Adipocyte (in vitro differentiated cells): ENCODE measurements at regions not wholly inside any gene's neighbourhood (a gene's known extent, or its start where the extent isn't known, plus 50 kb on each side); places are given as distances from the start of the nearest gene placed in this dataset.

Experiments used
- DNase-seq: peaks from one replicate; pipeline ENCODE4 v3.0.0-alpha.2; 2015; ENCODE audit warnings: low read depth
- H3K27me3 ChIP-seq: replicated peaks from 2 replicates; pipeline ENCODE4 v1.7.0; 2013; ENCODE audit warnings: mild to moderate bottlenecking, low read length, moderate library complexity; ENCODE audit not compliant: control insufficient read depth, insufficient read depth
- H3K36me3 ChIP-seq: 2 replicates; pipeline ENCODE4 v1.7.0; 2013; ENCODE audit warnings: low read length, mild to moderate bottlenecking, moderate library complexity; ENCODE audit not compliant: control insufficient read depth, insufficient read depth, severe bottlenecking
- H3K4me1 ChIP-seq: 2 replicates; pipeline ENCODE4 v1.7.0; 2013; ENCODE audit warnings: mild to moderate bottlenecking, low read length, moderate library complexity; ENCODE audit not compliant: control insufficient read depth, insufficient read depth
- H3K4me3 ChIP-seq: 2 replicates; pipeline ENCODE4 v1.7.0; 2013; ENCODE audit warnings: mild to moderate bottlenecking, low read length, moderate library complexity
- H3K9ac ChIP-seq: 2 replicates; pipeline ENCODE4 v1.7.0; 2013; ENCODE audit warnings: mild to moderate bottlenecking, low read length, moderate library complexity
- H3K9me3 ChIP-seq: 2 replicates; pipeline ENCODE4 v1.7.0; 2013; ENCODE audit warnings: mild to moderate bottlenecking, low read length, moderate library complexity; ENCODE audit not compliant: control insufficient read depth

DNA sequence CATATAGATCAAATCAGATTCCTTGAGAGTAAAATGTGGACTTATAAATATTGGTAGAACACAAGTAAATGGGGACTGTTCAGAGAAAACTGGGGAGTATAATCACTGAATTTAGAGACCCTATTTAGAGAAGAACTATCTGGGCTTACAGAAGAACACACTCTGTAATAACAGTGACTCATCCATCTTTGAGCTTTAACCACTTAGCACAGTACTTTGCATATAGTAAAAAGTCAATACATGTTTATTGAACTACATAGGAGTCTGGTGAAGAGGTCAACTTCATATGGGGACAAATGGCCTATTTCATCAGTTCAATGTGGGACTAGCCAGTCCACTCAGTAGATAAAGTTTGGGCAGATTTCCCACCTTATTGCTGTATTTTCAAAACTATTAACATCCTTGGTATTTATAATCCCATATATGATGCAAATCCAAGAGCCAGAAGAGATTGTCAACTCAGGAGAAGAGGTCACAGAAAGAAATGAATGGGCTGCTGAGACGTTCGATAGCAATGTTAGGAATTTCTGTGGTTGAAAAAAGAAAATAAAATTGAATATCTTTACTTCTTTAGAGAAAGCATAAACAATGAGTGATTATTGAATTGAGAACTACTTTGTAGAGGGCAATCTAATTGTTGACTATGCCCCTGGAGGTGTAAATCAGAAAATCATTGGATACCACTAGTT, 119.3 kb upstream of the CACNA2D1 start:
- H3K9me3 ChIP-seq: no peaks in the 10 kb centered on the region
- peaks cover 10% of the 10 kb centered on the region for H3K4me1 ChIP-seq
- no peak overlapping the region for H3K9ac ChIP-seq
- peak; percentile 65 for DNase-seq
- H3K36me3 ChIP-seq: no peaks in the 10 kb centered on the region
- no peak overlapping the region for H3K4me3 ChIP-seq
- H3K27me3 ChIP-seq: no peaks in the 10 kb centered on the region

DNA sequence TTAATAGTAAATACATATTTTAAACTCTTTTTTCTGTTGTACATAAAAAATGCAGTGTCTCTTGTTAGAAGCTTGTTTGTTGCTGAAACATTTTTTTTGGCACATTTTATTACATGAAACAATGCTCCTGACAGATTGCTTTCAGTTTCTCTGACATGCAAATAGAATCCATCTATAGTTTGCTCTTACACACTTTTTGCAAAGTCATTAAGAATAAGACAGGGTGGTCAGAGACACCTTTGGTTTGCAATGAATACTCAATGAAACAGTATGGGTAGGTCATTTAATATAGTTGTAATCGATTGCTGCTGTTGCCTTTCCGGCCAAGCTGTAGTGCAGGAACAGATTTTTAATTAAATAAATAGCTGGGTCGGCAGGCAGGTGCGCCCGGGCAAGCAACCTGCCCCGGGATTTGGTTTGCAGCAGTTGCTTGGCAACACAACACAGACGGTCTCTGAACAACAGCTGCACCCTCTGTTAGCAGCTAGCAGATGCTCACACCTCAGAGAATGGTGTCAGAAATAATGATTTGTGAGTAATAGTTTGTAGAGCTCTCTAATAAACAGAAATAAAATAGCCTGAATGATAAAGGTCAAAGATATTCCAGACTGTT, 115.7 kb upstream of the CACNA2D1 start:
- DNase-seq: no peak
- peak overlapping the region; percentile 69 for H3K4me3 ChIP-seq
- H3K36me3 ChIP-seq: no peaks in the 10 kb centered on the region
- H3K27me3 ChIP-seq: no peaks in the 10 kb centered on the region
- no peaks in the 10 kb centered on the region for H3K9me3 ChIP-seq
- H3K4me1 ChIP-seq: no peaks in the 10 kb centered on the region
- H3K9ac ChIP-seq: no peak overlapping the region

- Histone ChIP-seq H3K27me3 (no peaks in the 10 kb centered on the region), H3K9me3 (peaks cover 11% of the 10 kb centered on the region), H3K4me1 (no peaks in the 10 kb centered on the region), H3K4me3 (no peak overlapping the region), H3K36me3 (no peaks in the 10 kb centered on the region), H3K9ac (no peak overlapping the region)
- no peak for DNase-seq
Measured at GRCh38 chr7:82549616-82550285, 106.2 kb upstream of the CACNA2D1 start.

- Histone ChIP-seq H3K9me3 (peaks cover 11% of the 10 kb centered on the region), H3K36me3 (no peaks in the 10 kb centered on the region), H3K4me1 (peaks cover 3% of the 10 kb centered on the region), H3K9ac (no peak overlapping the region), H3K4me3 (no peak overlapping the region), H3K27me3 (no peaks in the 10 kb centered on the region)
- no peak for DNase-seq
Measured at GRCh38 chr7:82548141-82548688, 104.6 kb upstream of the CACNA2D1 start.

- DNase-seq: peak; percentile 67
- Histone ChIP-seq H3K9ac (no peak overlapping the region), H3K36me3 (no peaks in the 10 kb centered on the region), H3K4me1 (peaks cover 9% of the 10 kb centered on the region), H3K27me3 (no peaks in the 10 kb centered on the region), H3K4me3 (peak overlapping the region; percentile 17), H3K9me3 (no peaks in the 10 kb centered on the region)
Measured at GRCh38 chr7:82542665-82543064, 99.1 kb upstream of the CACNA2D1 start.

DNA sequence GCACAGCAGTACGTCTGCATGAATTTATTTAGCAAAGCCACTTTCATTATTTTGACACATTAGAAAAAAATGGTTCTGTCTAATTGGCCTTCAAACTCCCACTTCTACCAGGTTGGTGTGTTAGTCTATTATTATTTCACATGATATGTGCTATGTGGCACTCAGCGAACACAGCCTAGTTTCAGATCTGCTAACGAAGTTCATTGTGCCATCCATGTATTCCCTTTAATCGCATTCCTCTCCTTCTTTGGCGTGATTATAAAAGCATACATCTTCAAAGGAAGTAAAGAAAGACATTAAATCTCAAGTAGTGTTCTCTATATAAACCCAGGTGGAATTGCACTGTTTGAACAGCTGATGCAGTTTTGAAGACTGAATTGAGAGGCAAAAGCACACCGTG, 96.4 kb upstream of the CACNA2D1 start:
- Histone ChIP-seq H3K27me3 (no peaks in the 10 kb centered on the region), H3K4me3 (no peak overlapping the region), H3K4me1 (peaks cover 9% of the 10 kb centered on the region), H3K9ac (no peak overlapping the region), H3K36me3 (no peaks in the 10 kb centered on the region), H3K9me3 (peaks cover 7% of the 10 kb centered on the region)
- DNase-seq: no peak

GRCh38 chr7:82534684-82535083, 91.1 kb upstream of the CACNA2D1 start:
- Histone ChIP-seq H3K9ac (no peak overlapping the region), H3K4me1 (peaks cover 9% of the 10 kb centered on the region), H3K4me3 (no peak overlapping the region), H3K27me3 (no peaks in the 10 kb centered on the region), H3K36me3 (no peaks in the 10 kb centered on the region), H3K9me3 (peaks cover 7% of the 10 kb centered on the region)
- DNase-seq: peak; percentile 58

- Histone ChIP-seq H3K9me3 (no peaks in the 10 kb centered on the region), H3K9ac (no peak overlapping the region)
- DNase-seq: no peak
Measured at GRCh38 chr7:82530361-82530760, 86.8 kb upstream of the CACNA2D1 start.

DNA sequence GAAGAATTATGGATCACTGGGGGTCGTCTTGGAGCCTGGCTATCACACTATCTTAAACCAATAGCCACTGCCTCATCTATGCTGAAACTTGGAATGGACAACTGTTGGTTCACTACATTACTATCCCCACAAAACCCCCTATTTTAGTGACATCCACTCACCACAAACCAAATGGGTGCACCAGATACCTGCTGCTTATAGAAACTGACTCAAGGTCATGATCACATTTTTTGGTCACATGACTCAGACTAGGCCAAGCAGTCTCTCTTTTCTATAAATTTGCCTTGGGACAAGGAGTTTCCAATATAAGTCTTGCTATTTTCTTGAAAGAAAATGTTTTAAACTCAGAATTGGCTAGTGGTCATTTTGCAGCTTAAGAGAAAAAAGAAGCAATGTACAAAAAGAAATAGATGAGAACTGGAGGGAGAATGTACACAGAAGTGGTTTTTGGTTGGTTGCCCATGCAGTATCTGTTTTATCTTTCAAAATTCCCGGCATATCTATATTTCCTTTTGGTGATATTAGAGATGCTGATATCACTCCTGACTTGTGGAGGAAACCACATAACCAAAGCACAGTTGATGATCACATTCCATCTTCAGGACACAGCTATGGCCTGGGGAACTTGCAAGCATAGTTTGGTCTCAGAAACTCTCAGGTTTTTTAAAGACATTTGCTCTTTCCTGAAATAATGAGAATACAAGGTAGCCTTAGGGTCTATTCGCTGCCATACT, 85.2 kb upstream of the CACNA2D1 start:
- peaks cover 15% of the 10 kb centered on the region for H3K4me1 ChIP-seq
- no peaks in the 10 kb centered on the region for H3K27me3 ChIP-seq
- no peak overlapping the region for H3K4me3 ChIP-seq
- H3K9me3 ChIP-seq: no peaks in the 10 kb centered on the region
- H3K36me3 ChIP-seq: no peaks in the 10 kb centered on the region
- H3K9ac ChIP-seq: no peak overlapping the region
- peak; percentile 3 for DNase-seq

More at GRCh38 chr7:82530361-82530760, 86.8 kb upstream of the CACNA2D1 start:
- Histone ChIP-seq H3K4me1 (peaks cover 24% of the 10 kb centered on the region), H3K27me3 (no peaks in the 10 kb centered on the region), H3K36me3 (no peaks in the 10 kb centered on the region), H3K4me3 (no peak overlapping the region)

- Histone ChIP-seq H3K4me3 (peak overlapping the region; percentile 24), H3K9ac (no peak overlapping the region), H3K4me1 (peaks cover 15% of the 10 kb centered on the region), H3K36me3 (no peaks in the 10 kb centered on the region), H3K9me3 (no peaks in the 10 kb centered on the region), H3K27me3 (no peaks in the 10 kb centered on the region)
- DNase-seq: peak; percentile 28
Measured at GRCh38 chr7:82527851-82528250, 84.3 kb upstream of the CACNA2D1 start.
